ENCODE measurements at regions not wholly inside any gene's neighbourhood (a gene's known extent, or its start where the extent isn't known, plus 50 kb on each side); places are given as distances from the start of the nearest gene placed in this dataset.
"Not testable (repeated sequence)": the region's sequence is repeated elsewhere in the genome, so short reads cannot be mapped to it uniquely, and the experiment has no call there.

DNA sequence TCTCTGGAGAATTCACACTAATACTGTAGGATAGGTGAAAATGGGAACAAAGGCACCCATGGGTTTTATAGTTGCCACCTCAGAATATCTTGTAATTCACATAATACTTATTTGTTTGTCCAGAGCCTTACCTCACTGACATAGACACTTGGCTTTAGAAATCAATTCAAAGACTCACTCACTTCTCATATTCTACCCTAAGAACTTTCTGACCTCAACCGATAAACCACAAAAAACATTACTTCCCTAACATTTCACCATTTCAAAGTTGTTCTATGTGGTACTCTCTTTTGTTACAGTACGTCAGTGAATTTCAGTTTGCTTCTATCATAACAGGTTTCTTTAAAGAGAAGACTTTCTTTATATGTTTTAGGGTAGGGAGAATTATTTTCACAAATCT is 359.3 kb downstream of the IGSF11 start:
- DNase-seq = no peak

DNA sequence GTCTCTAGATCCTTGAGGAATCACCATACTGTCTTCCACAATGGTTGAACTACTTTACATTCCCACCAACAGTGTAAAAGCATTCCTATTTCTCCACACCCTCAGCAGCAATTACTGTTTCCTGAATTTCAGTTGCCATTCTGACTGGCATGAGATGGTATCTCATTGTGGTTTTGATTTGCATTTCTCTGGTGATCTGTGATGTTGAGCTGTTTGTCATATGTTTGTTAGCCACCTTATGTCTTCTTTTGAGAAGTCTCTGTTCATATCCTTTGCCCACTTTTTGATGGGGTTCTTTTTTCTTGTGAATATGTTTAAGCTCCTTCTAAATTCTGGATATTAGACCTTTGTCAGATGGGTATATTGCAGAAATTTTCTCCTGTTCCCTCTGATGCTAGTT is 356.0 kb downstream of the IGSF11 start:
- not testable (repeated sequence) for DNase-seq

GRCh38 chr3:118682921-118683320 is 351.7 kb downstream of the IGSF11 start:
- no peak for DNase-seq

DNA sequence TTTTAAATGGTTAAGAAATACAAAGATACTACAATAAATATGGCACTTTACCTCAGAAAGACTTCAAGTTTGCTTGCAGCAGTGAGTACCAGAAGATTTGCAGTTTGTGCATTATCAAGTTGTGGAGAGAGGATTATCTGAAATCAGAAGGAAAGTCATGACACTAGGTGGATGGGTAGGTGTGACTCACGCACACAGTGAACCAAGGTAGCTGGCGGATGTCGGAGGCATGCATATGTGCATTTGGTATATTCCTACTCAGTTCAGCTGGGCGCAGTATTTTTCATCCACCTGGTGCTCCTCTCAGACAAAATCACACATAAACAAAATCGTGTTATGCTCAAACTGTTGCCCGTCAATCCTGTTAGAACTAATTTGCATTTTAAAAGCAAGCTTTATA is 351.0 kb downstream of the IGSF11 start:
- DNase-seq = no peak

DNA sequence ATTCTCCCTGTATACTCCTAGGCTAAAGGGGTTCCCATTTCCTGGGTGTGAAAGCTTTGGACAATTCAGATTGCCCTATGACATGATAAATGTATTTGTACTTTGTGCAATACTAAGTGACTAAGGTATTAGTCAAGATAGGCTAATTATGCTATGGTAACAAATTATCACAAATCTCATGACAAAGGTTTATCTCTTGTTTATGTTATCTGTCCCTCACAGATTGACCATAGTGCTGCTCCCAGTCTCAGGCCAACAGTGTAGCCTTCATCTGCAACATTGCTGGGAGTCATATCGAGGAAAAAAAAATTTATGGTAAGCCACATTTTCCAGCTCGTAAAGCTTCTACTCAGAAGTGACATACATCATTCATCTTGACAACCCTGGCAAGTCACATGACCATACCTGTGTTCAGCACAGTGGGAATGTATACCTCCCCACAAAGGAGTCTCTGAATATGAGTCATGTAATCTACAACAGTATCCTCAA is 346.2 kb downstream of the IGSF11 start:
- no peak for DNase-seq

- no peak for DNase-seq
Observed at GRCh38 chr3:118692416-118692815, 342.2 kb downstream of the IGSF11 start.

- DNase-seq = no peak
Observed at GRCh38 chr3:118705487-118706219, 329.0 kb downstream of the IGSF11 start.

GRCh38 chr3:118707991-118708390 is 326.7 kb downstream of the IGSF11 start:
- no peak for DNase-seq

- no peak for DNase-seq
Observed at GRCh38 chr3:118710532-118710931, 324.1 kb downstream of the IGSF11 start.

DNA sequence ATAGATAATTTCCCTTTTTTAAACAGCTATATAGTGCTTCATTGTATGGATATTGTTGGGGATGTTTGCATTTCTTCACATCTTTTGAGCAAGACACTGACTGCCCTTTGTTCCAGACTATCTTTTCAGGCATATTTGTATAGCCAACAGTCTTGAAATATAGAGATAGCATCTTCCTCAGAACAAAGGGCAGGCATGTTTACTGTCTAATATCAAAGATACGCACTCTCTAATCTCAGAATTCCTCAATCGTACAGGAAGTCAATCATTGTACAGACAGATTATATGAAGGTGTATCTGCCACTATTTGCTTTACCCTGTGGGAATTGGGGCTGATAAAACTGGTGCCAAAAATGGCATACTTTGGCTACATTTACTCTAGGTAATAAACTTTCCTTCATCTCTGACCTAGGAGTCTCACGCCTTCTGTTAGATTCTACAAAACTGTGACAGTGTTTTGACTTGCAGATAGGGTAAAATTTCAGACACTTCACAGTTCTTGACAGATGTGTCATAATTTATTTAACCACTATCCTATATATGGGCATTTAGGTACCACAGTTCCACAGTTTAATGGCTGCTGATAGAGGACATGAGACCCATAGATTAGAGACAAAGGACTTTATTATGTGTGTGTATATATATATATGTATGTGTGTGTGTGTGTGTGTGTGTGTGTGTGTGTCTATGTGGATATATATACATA is 321.0 kb downstream of the IGSF11 start:
- no peak for DNase-seq

DNA sequence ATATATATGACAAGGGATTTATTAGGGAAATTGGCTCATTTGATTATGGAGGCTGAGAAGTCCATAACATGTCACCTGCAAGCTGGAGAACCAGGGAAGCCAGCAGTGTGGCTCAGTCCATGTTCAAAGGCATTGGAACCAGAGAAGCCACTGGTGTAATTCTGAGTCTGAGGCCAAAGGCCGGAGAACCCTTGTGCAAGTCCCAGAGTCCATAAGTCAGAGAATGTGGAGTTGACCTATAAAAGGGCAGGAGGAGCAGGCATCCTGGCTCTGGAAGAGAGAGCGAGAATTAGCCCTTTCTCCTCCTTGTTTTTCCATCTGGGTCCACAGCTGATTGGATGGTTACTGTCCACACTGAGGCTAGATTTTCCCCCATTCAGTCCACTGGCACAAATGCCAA is 319.8 kb downstream of the IGSF11 start:
- DNase-seq = no peak

DNA sequence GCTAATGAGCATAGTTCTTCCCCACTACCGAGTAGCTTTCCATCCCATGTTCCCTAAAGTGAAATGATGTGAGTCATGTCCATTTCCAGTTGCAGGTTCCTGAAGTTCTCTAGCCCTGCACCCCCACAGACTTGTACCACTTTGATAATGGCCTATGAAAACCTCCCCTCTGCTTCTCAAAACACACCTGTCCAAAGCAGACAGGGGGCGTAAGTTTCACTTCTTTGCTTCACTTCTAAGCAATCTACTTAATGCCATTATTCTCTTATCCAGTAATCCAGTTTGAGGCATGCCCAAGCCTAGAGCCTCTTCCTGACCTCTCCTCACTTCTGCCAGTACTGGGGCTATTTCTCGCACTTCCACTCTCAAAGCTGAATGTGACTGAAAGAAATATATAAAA is 305.1 kb downstream of the IGSF11 start:
- DNase-seq = no peak

GRCh38 chr3:118734664-118735063 is 300.0 kb downstream of the IGSF11 start:
- no peak for DNase-seq

DNA sequence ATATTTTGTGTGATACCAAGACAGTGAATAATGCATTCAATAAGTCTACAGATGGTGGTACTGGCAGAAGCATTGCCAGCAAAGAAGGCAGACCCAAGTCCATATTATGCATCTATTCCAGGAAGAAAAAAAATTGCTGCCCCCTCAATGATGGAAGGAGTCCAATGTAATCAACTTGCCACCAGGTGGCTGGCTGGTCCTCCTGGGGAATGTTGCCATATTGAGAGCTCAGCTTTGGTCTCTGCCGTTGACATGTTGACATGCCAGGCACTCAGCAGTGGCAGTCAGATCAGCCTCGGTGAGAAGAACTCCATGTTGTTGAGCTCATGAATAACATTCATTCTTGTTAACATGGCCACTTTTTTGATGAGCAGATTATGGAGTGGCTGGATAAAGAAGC is 298.5 kb downstream of the IGSF11 start:
- DNase-seq = no peak

DNA sequence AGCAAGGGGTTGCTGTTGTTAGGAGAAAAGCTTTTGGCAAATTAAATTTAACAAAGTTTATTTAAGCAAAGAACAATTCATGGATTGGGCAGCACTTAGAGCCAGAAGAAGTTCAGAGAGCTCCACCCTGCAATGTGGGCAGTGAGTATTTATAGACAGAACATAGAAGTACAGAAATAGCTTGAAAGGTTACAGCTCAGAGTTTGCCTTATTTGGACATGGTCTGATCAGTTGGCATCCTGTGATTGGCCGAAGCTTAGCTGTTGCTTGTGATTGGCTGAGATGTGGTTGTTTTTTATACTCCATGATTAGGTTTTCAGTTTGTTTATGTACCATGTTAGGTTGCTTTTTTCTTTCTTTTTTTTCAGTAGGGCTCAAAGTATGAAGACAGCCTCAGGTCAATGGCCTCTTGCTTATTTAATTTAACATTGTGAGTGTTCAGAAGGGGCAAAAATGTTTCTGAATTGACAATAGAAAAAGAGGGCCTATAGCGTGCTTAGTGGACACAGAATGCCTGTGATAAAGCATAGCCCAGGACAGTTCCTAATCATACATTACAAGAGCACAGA is 293.8 kb downstream of the IGSF11 start:
- no peak for DNase-seq

GRCh38 chr3:118742760-118743159 is 291.9 kb downstream of the IGSF11 start:
- DNase-seq = no peak

DNA sequence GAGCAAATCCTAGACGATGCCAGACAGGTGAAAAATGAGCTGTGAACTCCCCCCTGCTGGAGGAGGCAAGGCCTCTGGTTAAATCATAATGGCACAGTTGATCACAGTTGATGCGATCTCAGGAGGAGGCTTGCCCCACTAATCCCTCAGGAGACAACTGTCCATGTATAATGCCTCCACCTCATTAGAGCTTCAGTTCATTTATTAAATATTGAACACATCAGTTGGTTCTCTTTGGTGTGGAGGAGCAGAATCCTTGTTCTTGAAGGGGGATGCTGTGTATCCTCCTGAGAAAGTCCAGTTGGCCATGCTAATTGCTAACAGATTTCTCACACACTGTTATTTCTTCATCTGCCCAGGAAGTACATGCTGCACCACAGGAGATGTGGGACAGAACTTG is 290.5 kb downstream of the IGSF11 start:
- no peak for DNase-seq

DNA sequence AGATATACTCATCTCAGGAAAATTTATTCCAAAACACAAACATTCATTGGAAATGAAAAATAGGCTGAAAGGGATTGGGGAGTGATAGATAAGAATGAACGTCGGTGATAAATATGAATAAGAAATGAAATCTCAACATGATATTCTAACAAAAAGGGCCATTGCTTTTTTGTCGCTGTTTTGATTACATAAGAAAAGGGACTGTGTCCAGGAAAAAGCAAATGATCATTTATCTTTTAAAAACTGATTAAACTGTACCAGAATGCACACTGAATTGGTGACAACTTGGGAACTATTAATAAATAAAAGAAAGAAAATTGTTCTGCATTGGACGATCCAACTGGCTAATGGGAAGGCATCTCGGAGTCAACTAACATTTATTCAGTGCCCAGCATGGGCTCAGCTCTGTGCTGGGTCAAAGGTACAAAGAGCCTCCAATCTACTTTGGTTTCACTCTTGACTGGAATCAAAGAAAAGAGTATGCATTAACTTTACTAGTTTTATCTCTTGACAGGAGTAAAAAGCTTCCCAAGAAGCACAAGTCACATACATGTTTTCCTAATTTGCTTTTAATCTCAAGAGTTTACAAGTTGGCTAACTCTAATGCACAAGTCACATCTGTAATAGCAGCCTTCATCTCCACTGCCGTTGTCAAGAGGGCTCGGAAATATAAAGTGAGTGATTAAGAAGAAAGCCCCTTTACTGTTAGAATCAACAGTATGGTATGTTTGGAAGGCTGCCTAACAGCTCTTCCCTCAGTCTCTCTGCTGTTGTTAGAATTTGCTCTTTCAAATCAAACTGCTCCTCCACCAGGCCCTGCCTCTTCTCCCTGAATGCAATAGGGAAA is 280.0 kb downstream of the IGSF11 start:
- no peak for DNase-seq

DNA sequence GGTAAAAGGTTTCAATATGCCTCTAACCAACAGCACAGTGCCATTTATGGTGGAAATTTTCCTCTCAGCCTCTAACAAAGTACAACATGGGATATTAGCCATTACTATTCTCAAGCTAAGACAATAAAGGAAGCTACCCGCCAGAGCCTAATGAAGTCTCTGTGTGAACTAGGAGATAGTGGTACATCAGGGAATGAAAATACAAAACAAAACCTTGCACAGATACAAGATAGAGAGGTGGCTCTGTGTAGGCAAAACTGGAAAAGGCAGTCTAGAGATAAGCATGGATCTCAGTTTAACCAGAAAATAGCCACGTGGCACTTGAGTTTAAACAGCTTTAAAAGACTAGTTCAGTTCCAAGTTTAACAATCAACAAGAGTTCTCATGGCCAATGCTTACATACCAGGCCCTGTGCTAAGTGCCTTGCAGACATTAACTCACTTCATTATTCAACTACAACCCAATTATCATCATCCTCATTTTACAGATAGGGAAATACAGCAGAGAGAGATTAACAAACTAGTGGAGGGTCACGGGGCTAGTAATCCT is 279.3 kb downstream of the IGSF11 start:
- no peak for DNase-seq

- no peak for DNase-seq
Observed at GRCh38 chr3:118760585-118761290, 273.9 kb downstream of the IGSF11 start.

- DNase-seq = no peak
Observed at GRCh38 chr3:118761291-118761606, 273.4 kb downstream of the IGSF11 start.

- DNase-seq = no peak
Observed at GRCh38 chr3:118765636-118766305, 268.9 kb downstream of the IGSF11 start.
